NCI-H526 (cell line): ENCODE measurements at regions not wholly inside any gene's neighbourhood (a gene's known extent, or its start where the extent isn't known, plus 50 kb on each side); places are given as distances from the start of the nearest gene placed in this dataset.
"Not testable (repeated sequence)": the region's sequence is repeated elsewhere in the genome, so short reads cannot be mapped to it uniquely, and the experiment has no call there.

Source experiments
- DNase-seq, 2 experiments: peaks; one replicate each; lab custom pipeline; 2025; lab: John Stamatoyannopoulos, UW

- DNase-seq: no peak
These were observed 180.9 kb upstream of the C14orf180 start for GRCh38 chr14:104398656-104399055.

DNA sequence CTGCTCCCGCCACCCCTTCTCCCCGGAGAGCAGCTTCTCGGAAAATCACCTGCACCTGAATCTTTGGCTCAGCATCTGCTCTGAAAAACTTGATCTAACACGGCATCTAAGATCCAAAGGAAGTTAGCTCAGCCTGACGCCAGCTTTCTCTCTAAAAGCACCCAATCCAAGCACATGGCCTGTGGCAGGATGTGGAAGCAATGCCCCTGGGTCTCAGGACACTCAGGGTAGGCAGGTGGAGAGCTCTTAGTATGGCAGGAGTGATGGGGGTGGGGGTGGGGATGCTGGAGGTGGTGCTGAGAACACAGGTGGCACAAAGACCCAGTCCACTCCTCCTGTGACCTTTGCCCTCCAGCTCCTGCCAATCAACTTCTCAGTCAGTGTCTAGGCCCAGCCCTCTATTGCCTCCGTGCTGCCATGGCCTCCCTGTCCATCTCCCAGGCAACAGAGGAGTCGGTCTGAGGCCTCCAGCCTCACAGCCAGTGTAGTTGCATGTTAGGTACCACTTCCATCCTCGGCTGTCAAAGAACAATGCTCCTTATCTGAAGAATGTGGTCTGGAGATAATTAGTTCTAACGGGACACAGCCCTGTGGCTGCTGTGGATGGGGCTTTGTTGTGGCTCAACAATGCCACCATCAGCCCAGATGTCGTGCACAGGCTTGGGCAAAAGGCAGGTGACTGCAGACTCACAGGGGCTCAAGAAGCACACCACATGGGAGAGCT lies 180.0 kb upstream of the C14orf180 start:
- peak; percentile 46 to 57 for DNase-seq

GRCh38 chr14:104400355-104400754 lies 179.2 kb upstream of the C14orf180 start:
- DNase-seq: no peak

- no peak for DNase-seq
These were observed 177.8 kb upstream of the C14orf180 start for GRCh38 chr14:104401785-104402184.

GRCh38 chr14:104402303-104402702 lies 177.3 kb upstream of the C14orf180 start:
- not testable (repeated sequence) for DNase-seq

GRCh38 chr14:104403421-104404220 lies 175.9 kb upstream of the C14orf180 start:
- no peak for DNase-seq

DNA sequence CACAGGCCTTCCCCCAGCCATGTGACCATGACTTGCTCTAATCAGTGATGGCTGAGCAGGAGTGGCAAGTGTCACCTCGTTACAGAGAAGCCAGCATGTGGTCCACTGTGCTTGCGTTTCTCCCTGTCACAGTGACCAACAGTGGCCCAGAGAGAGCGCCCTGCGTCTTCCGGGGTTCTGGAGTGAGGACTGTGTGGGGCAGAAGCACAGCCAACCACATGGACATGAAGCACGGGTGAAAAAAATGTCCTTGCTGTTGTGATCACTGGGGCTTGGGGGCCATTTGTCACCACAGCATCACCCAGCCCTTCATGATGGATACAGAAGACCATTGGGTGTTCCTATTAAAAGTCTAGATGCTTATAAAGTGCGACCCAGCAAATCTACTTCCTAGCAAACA lies 174.6 kb upstream of the C14orf180 start:
- DNase-seq: no peak

DNA sequence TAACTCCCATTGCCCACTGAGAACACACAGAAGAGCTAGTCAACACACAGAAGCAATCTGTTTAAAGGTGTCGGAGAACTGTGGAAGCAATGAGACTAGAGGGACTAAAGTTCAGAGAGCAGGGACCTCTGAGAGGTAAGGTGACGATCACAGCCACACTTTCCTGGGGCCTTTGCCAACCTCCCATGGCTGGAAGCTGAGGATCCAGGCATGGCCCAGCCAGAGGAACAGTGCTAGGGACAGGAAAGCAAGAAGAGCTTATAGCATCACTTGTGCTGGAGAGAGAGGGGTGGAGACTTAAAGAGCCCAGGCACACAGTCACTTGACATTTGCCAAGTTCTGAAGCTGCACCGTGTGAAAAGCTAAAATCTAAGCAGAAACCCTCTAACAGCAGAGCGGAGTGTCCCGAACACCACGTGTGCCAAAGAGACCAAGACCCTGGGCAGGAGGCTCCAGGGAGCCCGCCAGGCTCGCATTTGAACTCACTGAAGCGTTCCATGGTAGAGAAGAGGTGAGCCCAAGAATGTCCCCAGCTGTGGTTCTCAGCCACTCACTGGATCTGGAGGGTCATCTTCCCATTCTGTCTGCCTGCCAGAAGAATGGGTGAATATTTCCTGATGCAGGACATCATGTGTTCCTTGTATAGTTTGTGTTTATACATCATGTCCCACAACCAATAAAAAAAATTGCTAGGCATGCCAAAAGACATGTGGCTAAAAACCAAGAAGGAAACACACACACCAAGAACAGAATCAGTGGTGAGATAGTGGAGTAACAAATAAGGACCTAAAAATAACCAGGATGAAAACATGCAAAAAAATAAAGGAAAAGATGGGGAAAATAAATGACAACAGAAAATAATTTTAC lies 174.0 kb upstream of the C14orf180 start:
- no peak for DNase-seq

GRCh38 chr14:104406831-104407230 lies 172.7 kb upstream of the C14orf180 start:
- DNase-seq: no peak

DNA sequence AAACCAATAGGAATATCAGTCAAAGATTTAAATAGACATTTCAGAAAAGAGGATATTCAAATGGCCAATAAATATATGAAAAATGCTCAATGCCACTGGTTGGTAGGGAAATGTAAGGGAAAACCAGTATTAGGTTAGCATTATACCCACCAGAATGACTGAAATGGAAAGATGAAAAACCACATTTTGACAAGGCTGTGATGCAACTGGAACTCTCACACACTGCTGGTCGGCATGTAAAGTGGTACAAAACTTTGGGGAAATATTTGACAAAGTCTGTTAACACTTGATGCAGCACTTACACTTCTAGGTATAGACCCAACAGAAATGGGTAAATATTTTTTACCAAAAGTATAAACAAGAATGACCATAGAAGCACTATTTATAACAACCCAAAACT lies 163.2 kb upstream of the C14orf180 start:
- DNase-seq: no peak

- DNase-seq: no peak
These were observed 159.6 kb upstream of the C14orf180 start for GRCh38 chr14:104419865-104420505.

GRCh38 chr14:104420523-104420922 lies 159.0 kb upstream of the C14orf180 start:
- DNase-seq: not testable (repeated sequence)

DNA sequence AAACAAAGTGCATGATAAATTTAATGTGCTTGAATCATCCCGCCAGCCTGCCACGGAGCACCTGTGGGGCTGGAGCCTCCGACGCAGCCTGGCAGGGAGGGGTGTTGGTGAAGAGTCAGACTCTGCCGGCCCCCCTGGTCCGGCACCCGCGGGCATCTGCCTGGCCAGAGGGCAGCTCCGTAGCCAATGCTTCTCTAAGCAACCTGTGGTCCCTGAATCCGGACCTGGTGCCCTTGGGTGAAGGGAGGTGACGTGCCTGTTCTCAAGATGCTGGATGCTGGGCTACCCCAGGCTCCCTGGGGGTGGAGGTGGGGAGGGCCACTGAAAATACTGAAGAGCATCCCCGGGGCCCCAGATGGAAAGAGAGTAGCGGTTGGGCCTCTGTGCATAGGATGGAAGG lies 158.6 kb upstream of the C14orf180 start:
- no peak for DNase-seq

GRCh38 chr14:104421401-104421821 lies 158.2 kb upstream of the C14orf180 start:
- DNase-seq: no peak

- no peak for DNase-seq
These were observed 157.4 kb upstream of the C14orf180 start for GRCh38 chr14:104421892-104422828.

- no peak for DNase-seq
These were observed 156.5 kb upstream of the C14orf180 start for GRCh38 chr14:104422837-104423681.

GRCh38 chr14:104423701-104424405 lies 155.7 kb upstream of the C14orf180 start:
- DNase-seq: no peak

DNA sequence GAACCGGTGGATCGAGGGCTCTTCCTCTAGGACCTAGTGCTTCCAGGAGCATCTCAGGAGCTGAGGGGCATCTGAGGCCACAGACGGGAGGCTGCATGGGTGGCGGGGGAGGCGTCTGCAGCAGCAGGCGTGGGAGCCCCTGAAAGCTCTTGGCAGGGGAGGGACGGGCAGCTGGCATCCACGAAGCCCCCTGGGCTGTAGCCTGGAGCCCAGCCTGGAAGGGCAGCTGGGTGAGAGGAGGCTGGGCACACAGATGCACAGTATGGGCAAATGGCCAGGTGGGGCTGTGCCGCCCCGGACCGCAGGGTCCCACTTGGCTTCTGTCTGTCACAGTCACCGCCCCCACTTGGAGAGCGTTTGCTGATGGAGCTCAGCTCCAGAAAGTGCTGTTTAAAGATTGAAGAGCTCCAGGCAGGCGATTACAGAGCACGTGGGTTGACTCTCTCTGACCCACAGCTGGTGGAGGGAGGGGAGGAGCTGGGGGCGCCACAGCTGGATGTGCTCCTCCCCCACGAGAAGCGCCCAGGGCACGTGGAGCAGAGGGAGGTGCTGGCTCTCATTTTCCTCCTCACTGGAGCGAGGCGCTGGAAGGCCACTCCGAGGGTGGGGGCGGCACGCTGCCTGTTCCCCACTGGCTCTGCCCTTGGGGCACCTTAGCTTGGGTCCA lies 155.0 kb upstream of the C14orf180 start:
- peak in 1 of 2 experiments; percentile 35 for DNase-seq
